NCI-H2227 treated with DMSO at 0.1 percent for 48 hours (cell line): ENCODE measurements at regions not wholly inside any gene's neighbourhood (a gene's known extent, or its start where the extent isn't known, plus 50 kb on each side); places are given as distances from the start of the nearest gene placed in this dataset.

Source experiments
- DNase-seq: peaks from one replicate; lab custom pipeline; 2025; lab: John Stamatoyannopoulos, UW

DNA sequence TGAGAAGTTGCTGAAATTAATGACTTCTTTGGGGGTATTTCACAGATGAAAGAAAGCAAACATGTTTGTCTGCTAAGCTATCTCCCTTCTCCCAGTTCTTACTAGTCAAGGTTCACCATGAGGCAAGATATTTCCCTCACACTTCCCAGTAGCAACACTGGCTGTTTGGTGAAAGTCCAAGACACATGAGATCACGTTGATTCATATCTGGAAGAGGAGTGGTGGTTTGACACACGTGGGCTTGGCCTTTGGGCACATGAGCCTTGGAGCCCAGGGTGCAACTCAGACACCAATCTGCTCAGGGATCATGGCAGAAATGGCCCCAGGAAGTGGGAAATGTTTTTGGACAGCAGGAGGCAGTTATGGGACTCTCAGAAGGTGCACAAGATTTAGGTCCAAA is 66.1 kb upstream of the APCDD1 start:
- no peak for DNase-seq

DNA sequence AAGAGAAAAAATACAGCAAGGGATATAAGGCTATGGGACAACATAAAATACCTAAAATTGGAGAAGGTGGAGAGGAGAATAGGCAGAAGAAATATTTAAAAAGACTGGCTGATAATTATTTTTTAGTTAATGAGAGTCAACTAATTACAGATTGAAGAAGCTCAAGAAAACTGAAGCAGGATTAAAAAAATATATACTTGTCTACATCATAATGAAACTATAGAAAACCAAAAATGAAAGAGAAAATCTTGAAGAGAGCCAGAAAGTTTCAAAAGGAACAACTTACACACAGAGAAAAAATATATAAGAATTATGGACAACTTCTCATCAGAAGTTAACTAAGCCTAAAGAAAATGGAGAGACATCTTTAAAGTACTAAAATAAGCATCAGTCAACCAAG is 62.9 kb upstream of the APCDD1 start:
- no peak for DNase-seq

DNA sequence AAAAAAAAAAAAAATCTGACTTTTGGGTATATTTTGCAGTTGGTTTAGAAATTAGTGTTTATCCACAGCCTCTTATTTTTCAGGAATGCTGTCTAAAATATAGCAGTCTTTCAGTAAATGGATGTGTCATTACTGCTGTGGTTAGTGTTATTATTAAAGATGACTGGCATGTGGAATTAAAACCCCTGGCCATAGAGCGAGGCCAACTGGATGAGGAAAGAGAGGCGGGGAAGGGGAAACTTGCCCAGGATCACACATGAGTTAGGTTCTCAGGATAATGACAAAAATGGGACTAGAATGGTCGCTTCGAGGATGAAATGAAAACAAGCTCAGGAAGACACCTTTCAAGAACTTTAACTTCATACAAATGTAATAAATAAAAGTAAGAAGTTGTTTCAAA is 57.4 kb upstream of the APCDD1 start:
- no peak for DNase-seq

DNA sequence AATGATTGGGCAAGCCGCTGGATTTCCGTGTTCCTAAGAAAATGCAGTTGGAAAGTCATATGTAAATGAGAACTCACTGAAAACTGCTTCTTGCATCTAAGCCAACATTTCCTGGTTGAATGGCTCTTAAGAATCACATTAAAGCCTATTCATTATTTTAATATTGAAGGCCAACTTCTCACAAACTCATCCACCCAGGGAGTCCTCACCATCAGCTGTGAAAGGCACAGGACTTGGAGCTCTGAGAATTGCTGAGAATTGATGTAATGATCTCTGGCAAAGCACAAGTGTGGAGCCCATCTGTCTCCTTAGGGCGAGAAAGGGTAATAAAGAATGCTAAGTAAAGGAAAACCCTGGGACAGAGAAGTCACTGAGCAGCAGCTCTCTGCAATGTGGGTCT is 55.9 kb upstream of the APCDD1 start:
- no peak for DNase-seq

DNA sequence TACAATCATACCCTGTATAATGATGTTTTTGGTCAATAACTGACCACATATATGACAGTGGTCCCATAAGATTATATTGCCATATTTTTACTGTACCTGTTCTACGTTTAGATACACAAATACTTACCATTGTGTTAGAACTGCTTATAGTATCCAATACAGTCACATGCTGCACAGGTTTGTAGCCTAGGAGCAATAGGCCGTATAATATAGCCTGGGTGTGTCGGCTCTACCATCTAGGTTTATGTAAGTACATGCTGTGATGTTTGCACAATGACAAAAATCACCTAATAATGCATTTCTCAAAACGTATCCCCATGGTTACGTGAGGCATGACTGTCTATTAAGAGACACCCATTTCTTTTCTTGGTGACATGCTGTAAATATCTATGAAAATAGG is 55.0 kb upstream of the APCDD1 start:
- DNase-seq: no peak

DNA sequence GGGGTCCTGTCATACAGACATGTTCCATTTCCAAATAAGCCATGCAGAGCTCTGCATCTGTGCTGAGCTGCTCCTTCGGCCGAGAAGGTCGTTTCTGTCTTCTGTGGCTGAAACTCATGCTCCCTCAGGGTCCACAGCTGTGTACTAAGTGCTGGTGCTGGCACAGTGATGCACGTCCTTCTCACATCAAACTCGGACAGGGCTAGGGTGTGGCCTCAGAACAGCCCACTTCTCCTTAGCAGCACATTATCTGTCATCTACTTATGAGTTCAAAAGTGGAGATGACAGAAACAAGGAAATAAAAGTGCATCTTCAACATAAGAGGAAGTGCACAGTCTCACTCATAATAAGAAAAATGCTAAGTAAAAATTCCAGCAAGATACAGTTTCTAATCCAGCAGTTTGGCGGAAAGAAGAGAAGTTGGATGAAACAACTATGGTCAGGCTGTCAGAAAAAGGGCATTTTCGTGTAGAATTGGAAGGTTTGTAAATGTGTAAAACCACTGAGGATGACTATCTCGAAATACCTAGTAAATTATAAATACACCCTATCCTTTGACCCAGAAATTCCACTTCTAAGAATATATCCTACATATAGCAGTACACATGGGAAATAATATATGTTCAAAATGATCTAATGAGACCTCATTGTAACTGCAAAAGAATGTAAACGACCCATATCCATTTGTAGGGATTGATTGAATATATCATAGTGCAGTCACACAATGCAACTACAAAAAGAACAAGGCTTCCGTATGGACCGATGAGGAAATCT is 53.7 kb upstream of the APCDD1 start:
- no peak for DNase-seq

DNA sequence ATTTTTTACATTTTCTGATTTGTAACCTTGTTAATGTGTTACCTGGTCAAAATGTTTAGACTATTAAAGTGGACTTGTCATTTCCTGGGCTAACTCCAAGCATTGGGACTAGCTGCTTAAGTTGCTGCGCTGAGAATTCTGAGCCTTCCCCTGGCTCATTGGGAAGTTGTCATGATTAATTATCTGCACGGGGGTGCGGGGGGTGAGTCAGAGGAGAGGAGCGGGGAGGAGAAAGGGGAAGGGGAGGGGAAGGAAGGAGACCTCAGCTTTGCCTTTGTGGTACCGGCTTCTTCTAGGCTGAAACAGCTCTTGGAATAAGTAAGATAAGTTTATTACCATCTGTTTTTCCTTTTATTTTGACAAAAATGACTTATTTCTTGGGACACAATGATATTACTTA is 52.9 kb upstream of the APCDD1 start:
- no peak for DNase-seq

DNA sequence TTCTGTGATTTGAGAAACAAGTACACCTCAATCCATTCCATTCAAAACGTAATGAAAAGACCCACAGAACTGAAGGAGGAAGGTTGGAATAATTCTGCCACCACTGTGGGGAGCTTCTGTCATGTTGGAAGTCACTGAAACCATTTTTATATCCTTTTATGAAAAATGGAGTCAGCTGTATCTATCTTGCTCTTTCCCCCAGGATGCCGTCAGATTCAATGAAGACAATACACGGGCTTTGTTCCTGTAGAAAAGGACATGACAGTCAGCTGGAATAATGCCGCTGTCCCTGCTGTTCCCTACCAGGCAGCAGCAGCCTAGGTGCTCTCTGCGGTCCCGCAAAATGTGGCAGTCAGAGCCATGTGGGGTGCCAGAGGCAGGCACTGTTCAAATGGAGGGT is 52.5 kb upstream of the APCDD1 start:
- DNase-seq: no peak

DNA sequence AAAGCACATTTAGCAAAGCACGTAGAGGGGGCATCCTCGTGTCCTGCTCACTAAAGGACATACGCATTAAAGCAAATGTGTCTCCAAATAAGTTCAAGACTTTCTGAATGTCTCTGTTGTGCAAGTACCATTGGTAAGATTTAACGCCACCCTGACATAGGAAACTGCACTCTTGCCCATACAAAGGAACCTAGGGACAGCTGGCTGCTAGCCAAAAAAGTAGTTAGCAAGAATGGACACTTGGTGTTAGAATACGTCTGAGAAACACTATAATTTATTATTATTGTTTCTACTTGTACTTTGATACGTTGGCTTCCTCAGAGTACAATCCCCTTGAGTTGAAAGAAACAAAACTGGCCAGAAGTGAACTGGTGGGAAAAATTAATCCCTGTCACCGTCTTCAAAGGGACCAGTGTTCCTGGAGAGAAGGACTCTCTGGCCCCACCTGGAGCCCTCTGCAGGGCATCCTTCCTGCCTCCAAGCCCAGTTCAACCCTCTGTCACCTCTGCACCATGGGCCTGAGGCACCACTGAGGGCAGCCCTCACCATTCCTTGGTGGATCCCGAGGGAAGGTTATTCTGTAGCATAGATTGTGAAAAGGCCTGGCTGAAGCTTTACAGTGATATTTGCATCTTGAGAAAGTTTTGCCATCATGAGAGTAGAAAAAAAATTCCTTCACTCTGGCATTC is 51.4 kb upstream of the APCDD1 start:
- peak; percentile 25 for DNase-seq

DNA sequence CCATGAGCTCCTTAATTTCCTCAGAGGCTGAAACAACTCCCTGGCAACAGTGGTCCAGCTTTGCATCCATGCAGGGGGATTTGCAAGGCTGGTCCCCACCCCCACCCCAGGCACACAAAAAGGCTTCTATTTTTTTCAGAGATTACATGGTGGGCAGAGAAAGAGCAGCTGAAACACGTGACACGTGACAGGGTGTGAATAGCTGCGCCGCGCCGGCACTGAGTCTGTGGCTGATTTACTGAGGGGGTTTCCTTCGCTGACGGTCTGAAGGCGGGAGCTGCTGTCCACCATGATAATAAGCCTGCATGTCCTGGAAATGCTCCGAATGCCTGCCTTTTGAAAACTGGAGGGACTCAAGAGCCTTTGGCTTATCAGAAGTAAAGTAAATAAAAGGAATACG is 50.7 kb upstream of the APCDD1 start:
- no peak for DNase-seq

DNA sequence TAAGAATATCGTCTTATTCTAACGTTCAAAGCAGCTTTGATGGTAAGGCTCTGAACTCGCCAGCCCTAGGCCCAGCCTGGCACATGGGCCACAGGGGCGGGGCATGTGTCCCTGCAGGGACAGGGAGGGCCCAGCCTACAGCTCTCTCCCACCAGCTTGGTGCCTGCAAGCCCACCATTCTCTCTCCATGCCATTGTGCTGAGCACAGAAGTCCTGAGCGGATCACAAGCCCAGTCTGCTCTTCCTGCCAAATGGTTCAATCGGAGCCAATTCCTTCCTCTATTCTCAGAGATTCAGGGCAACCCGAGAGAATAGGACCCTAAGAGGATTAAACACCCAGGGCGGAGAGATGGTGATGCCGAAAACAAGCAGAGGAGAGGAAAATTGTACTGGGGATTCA is 50.3 kb upstream of the APCDD1 start:
- no peak for DNase-seq
